PFSK-1 (cell line): ENCODE measurements at regions not wholly inside any gene's neighbourhood (a gene's known extent, or its start where the extent isn't known, plus 50 kb on each side); places are given as distances from the start of the nearest gene placed in this dataset.

Experiments used
- FOXP2 ChIP-seq: optimal IDR thresholded peaks from 2 replicates; pipeline ENCODE3; 2011; ENCODE audit warnings: borderline replicate concordance, control low read depth, inconsistent platforms; ENCODE audit not compliant: insufficient read depth; ENCODE audit errors: extremely low read length, extremely low read depth
- POLR2AphosphoS5 ChIP-seq: IDR thresholded peaks from 2 replicates; pipeline ENCODE4 v1.6.1; 2012; ENCODE audit warnings: low read depth, mild to moderate bottlenecking, control low read depth, low read length, moderate library complexity
- SIN3A ChIP-seq: IDR thresholded peaks from 2 replicates; pipeline ENCODE4 v1.6.1; 2012; ENCODE audit warnings: mild to moderate bottlenecking, low read length, moderate library complexity, borderline replicate concordance; ENCODE audit not compliant: insufficient read depth
- TAF1 ChIP-seq: IDR thresholded peaks from 2 replicates; pipeline ENCODE4 v1.6.1; 2012; ENCODE audit warnings: low read length, control low read depth, borderline replicate concordance; ENCODE audit not compliant: insufficient read depth
- TF ChIP-seq, protein P1 (sequence below), 2 experiments: IDR thresholded peaks; 2 replicates each; pipeline versions ENCODE4 v1.6.1 to v1.8.0; 2011 to 2012; ENCODE audit warnings: low read depth in 2 of 2, low read length in 2 of 2, control low read depth in 1 of 2, inconsistent platforms in 1 of 2, mild to moderate bottlenecking in 1 of 2, moderate library complexity in 1 of 2; ENCODE audit not compliant: insufficient read depth in 1 of 2

DNA sequence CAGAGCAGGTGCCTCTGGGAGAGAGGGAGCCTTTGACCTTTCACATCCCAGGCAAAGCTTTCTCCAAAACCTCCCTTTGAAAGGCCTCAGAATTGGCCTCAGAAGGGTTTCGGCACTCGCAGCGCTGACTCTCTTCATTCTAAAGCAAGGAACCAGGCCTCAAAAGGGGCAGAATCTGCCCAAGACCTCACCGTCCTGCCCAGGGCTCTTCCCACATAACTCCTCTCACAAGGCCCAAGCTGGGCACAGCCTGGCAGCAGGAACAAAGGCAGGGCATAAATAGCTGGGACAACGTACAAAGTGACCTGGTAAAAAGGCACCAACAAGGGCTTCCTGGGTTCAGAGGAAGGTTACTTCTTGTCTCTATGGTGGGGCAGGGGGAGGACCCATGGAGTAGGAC, 166.3 kb upstream of the FSTL4 start:
- TF ChIP-seq TAF1 (no peak), FOXP2 (no peak)

DNA sequence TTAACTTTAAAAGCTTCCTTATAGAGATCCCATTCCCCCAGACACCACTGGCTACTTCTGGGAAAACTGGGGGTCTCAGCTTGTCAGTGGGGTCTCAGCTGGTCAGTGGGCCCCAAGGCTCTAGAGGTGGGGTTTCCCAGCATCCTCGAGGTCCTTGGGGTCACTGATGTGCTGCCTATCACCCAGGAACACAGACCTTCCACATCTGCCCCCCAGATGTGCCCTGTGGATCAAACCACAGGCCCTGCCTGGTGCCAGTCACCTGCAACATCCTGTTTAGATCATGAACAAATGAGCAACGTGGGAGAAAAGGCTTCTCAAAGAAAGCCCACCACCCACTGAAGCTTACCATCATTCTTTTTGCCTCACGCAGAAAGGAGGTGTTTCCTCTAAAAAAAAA, 165.6 kb upstream of the FSTL4 start:
- TF ChIP-seq TAF1, result no peak
- no peak for TF ChIP-seq FOXP2
- TF ChIP-seq, protein P1, sequence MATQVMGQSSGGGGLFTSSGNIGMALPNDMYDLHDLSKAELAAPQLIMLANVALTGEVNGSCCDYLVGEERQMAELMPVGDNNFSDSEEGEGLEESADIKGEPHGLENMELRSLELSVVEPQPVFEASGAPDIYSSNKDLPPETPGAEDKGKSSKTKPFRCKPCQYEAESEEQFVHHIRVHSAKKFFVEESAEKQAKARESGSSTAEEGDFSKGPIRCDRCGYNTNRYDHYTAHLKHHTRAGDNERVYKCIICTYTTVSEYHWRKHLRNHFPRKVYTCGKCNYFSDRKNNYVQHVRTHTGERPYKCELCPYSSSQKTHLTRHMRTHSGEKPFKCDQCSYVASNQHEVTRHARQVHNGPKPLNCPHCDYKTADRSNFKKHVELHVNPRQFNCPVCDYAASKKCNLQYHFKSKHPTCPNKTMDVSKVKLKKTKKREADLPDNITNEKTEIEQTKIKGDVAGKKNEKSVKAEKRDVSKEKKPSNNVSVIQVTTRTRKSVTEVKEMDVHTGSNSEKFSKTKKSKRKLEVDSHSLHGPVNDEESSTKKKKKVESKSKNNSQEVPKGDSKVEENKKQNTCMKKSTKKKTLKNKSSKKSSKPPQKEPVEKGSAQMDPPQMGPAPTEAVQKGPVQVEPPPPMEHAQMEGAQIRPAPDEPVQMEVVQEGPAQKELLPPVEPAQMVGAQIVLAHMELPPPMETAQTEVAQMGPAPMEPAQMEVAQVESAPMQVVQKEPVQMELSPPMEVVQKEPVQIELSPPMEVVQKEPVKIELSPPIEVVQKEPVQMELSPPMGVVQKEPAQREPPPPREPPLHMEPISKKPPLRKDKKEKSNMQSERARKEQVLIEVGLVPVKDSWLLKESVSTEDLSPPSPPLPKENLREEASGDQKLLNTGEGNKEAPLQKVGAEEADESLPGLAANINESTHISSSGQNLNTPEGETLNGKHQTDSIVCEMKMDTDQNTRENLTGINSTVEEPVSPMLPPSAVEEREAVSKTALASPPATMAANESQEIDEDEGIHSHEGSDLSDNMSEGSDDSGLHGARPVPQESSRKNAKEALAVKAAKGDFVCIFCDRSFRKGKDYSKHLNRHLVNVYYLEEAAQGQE (IDR thresholded peaks at IDR 0.05; ENCODE audit: insufficient read depth in 1 of 2, low read depth in 2 of 2, low read length in 2 of 2), result no peak
- TF ChIP-seq SIN3A, result no peak
- no peak for TF ChIP-seq POLR2AphosphoS5

DNA sequence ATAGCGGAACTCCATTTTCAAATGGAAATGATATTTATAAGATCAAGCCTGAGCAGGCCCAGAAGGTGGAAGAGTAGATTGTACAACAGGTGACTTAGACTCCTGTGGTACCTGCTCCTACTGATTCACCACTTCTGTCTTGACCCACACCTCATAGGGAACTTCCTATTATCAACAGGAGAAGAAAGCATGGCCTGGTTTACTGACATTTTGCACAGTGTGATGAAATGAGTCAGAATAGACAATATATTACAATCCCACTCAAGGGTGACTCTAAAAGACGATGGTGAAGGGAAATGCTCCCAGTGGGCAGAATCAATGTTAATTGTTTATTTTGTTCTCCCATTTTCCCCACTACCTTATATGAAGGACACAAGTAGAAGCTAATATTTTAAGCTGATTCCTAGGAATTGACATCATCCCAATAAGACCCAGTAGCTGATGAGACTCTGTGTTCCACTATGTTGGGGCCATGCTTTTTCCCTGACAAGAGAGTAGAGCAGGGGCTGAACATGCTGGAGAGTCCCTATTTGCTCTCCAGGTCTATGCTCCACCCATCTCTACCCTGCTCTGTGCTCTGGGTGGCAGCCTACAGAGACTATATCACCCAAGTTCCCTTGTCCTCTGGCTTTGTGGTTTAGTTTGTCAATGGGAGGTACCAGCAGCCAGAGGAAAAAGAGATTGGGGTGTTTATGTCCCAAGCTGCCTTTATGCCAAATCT, 163.4 kb upstream of the FSTL4 start:
- TF ChIP-seq FOXP2 (no peak), SIN3A (no peak), POLR2AphosphoS5 (no peak), TAF1 (no peak)
- TF ChIP-seq, protein P1 (IDR thresholded peaks at IDR 0.05; ENCODE audit: insufficient read depth in 1 of 2, low read depth in 2 of 2, low read length in 2 of 2), result no peak

DNA sequence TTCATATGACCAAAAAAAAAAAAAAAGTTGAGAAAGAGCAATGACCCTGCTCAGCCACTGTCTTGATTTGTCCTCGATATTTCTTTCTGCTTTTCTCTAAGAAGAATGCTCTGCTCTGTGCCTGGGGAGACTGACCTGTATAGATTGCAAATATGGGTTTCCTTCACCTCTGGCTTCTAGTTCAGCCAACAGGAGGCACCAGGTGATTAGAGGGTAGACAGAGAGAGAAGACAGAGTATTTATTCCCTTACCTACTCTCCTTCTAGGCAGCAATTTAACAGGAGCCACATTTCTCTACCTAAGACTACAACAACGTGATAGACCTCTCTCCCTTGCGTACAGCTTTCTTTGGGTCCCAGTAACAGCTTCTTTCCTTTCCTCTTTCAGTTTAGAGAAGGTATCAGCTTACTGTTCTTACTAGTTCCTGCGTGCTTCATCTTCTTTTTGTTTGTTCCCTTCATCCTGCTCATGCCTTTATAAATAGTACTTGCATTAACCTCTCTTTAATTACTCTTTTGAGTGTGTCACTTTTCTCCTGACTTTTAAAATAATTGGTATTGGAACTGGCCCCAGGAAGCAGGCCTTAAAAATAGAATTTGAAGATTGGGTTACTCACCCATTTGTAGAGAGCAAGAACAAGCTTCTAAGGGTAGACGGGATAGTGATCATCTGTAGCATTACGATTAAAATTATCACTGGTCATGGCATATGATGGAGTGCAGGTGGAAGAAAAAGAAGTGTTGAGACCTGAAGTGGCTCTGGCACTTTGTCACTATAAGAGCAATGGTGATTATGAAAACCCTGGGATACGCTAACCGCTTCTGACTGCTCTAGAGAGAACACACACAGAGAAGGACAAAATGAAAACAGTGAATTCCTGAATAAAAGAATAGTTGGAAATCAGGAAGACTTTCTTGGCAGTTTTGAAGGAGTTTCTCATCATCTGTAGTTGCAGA, 161.2 kb upstream of the FSTL4 start:
- TF ChIP-seq FOXP2 (no peak), POLR2AphosphoS5 (no peak), TAF1 (no peak)
- TF ChIP-seq, protein P1 (IDR thresholded peaks at IDR 0.05; ENCODE audit: insufficient read depth in 1 of 2, low read depth in 2 of 2, low read length in 2 of 2), result no peak

DNA sequence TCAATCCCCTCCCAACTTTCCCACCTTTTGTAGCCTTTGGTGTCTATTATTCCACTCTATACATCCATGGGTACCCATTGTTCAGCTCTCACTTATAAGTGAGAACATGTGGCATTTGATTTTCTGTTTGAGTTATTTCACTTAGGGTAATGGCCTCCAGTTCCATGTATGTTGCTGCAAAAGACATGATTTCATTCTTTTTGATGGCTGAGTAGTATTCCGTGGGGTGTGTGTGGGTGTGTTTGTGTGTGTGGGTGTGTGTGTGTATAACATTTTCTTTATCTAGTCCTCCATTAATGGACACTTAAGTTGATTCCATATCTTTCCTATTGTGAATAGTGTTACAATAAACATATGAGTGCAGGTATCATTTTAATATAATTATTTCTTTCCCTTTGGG, 157.5 kb upstream of the FSTL4 start:
- no peak for TF ChIP-seq SIN3A
- TF ChIP-seq FOXP2, result no peak
- TF ChIP-seq TAF1, result no peak
- TF ChIP-seq, protein P1 (IDR thresholded peaks at IDR 0.05; ENCODE audit: insufficient read depth in 1 of 2, low read depth in 2 of 2, low read length in 2 of 2), result no peak
- TF ChIP-seq POLR2AphosphoS5, result no peak
